22Rv1 (cell line): ENCODE measurements at regions not wholly inside any gene's neighbourhood (a gene's known extent, or its start where the extent isn't known, plus 50 kb on each side); places are given as distances from the start of the nearest gene placed in this dataset.

Experiments
- H3K27ac ChIP-seq: fragments of 450-650 bp; 2 replicates; pipeline ENCODE4 v1.5.1; 2017
- CTCF ChIP-seq: fragments of 450-650 bp; IDR thresholded peaks from 2 replicates; pipeline ENCODE4 v1.5.1; 2017; ENCODE audit warnings: mild to moderate bottlenecking
- ZFX ChIP-seq: fragments of 450-650 bp; IDR thresholded peaks from 2 replicates; pipeline ENCODE4 v1.6.1; 2017; ENCODE audit warnings: antibody characterized with exemption, borderline replicate concordance

GRCh38 chr3:182525766-182526374 is 267.4 kb upstream of the ATP11B start:
- no peak for TF ChIP-seq CTCF
- no peak for TF ChIP-seq ZFX
- H3K27ac ChIP-seq: no peak overlapping the region

- no peak for TF ChIP-seq CTCF
- TF ChIP-seq ZFX: no peak
Observed at GRCh38 chr3:182527745-182528144, 265.6 kb upstream of the ATP11B start.

GRCh38 chr3:182530316-182530715 is 263.0 kb upstream of the ATP11B start:
- no peak for TF ChIP-seq ZFX
- no peak for TF ChIP-seq CTCF
- no peak overlapping the region for H3K27ac ChIP-seq

More at GRCh38 chr3:182527745-182528144, 265.6 kb upstream of the ATP11B start:
- no peak overlapping the region for H3K27ac ChIP-seq

- TF ChIP-seq CTCF (no peak), ZFX (no peak)
- no peak overlapping the region for H3K27ac ChIP-seq
Observed at GRCh38 chr3:182533394-182533793, 259.9 kb upstream of the ATP11B start.

GRCh38 chr3:182544542-182544941 is 248.8 kb upstream of the ATP11B start:
- TF ChIP-seq ZFX (no peak), CTCF (no peak)
- no peak overlapping the region for H3K27ac ChIP-seq

GRCh38 chr3:182562274-182562673 is 231.0 kb upstream of the ATP11B start:
- no peak for TF ChIP-seq ZFX
- no peak for TF ChIP-seq CTCF
- H3K27ac ChIP-seq: no peak overlapping the region

GRCh38 chr3:182565916-182566796 is 227.1 kb upstream of the ATP11B start:
- no peak overlapping the region for H3K27ac ChIP-seq
- no peak for TF ChIP-seq CTCF
- no peak for TF ChIP-seq ZFX
